ENCODE measurements at regions not wholly inside any gene's neighbourhood (a gene's known extent, or its start where the extent isn't known, plus 50 kb on each side); places are given as distances from the start of the nearest gene placed in this dataset.

DNA sequence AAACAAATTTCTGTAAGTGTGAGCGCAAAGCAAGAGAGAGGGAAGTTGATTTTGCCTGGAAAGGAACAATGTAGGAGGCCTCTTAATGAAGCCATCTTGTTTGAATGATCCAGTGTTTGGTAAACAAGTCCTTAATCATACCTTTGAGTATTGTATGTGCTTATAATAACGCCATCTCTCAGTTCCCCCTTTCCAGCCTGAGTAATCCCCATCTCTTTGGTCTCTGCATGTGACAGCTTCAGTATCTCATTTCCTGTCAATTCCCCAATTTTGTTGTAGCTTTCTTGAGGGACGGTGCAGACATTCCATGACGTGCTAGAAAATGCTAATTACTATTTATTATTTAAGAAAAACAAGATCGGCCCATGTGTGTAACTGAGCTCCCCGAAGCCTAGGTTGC lies 349.3 kb upstream of the NR2F2 start:
- no peak for TF ChIP-seq EZH2phosphoT487 (IDR thresholded peaks at IDR 0.05; ENCODE audit: borderline replicate concordance, low read length)
- TF ChIP-seq, protein P1, sequence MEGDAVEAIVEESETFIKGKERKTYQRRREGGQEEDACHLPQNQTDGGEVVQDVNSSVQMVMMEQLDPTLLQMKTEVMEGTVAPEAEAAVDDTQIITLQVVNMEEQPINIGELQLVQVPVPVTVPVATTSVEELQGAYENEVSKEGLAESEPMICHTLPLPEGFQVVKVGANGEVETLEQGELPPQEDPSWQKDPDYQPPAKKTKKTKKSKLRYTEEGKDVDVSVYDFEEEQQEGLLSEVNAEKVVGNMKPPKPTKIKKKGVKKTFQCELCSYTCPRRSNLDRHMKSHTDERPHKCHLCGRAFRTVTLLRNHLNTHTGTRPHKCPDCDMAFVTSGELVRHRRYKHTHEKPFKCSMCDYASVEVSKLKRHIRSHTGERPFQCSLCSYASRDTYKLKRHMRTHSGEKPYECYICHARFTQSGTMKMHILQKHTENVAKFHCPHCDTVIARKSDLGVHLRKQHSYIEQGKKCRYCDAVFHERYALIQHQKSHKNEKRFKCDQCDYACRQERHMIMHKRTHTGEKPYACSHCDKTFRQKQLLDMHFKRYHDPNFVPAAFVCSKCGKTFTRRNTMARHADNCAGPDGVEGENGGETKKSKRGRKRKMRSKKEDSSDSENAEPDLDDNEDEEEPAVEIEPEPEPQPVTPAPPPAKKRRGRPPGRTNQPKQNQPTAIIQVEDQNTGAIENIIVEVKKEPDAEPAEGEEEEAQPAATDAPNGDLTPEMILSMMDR (IDR thresholded peaks at IDR 0.05; ENCODE audit: low read depth, low read length, poor library complexity, severe bottlenecking) = no peak

Data from DOHH2 (cell line).